DMS 273 treated with DMSO at 0.1 percent for 48 hours (cell line): ENCODE measurements at regions not wholly inside any gene's neighbourhood (a gene's known extent, or its start where the extent isn't known, plus 50 kb on each side); places are given as distances from the start of the nearest gene placed in this dataset.

Experiments used
- DNase-seq: peaks from one replicate; lab custom pipeline; 2025; lab: John Stamatoyannopoulos, UW

DNA sequence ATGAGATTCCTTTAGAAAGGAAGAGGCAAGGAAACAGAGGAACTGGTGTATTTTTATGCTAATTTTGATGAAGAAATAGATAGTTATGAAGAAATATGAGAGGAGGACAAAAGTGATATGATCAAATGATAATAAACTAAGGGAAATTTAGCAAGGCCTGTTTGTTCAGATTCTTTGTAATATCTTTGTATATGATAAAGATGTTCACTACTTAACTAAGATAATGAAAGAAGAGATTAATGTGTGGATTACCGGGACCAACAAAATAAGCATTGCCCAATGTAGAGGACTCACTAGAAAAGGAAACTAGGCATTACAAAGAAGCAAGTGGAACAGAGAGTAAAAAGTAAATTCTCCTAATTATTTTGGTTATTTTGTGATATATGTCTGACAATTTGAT, 99.0 kb upstream of the FIGN start:
- no peak for DNase-seq

DNA sequence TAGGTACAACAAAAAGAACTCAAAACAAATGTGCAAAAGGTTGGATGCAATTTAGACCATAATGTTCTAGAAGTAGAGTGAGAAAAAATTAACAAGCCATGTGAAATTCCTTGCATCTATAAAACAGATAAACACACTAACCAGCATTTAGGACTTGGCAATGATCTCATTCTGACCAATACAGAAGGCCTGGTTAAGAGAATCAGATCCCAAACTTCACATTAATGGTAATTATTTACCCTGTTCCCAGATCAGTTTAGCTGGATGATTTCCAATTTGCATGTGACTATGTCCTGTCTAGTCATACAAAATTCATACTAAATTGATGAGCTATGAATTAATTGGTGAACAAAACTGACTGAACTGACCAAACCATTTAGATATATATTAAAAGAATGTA, 98.4 kb upstream of the FIGN start:
- DNase-seq: no peak

DNA sequence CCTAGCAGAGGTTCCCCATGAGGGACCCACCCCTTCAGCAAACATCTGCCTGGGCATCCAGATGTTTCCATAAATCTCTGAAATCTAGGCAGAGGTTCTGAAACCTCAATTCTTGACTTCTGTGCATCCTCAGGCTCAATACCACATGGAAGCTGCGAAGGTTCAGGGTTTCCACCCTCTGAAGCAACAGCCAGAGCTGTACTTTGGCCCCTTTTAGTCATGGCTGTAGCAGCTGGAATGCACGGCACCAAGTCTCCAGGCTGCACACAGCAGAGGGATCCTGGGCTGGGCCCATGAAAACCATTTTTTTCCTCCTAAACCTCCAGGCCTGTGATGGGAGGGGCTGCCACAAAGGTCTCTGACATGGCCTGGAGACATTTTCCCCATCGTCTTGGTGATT, 93.0 kb upstream of the FIGN start:
- no peak for DNase-seq

DNA sequence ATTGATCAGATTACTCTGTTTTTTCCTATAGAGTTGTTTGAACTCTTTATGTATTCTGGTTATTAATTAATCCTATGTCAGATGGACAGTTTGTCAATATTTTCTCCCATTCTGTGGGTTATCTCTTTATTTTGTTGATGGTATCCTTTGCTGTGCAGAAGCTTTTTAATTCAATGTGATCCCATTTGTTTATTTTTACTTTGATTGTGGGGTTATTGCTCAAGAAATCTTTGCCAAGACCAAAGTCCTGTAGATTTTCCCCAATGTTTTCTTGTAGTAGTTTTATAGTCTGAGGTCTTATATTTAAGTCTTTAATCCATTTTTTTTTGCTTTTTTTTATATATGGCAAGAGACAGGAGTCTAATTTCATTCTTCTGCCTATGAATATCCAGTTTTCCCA, 86.2 kb upstream of the FIGN start:
- no peak for DNase-seq

DNA sequence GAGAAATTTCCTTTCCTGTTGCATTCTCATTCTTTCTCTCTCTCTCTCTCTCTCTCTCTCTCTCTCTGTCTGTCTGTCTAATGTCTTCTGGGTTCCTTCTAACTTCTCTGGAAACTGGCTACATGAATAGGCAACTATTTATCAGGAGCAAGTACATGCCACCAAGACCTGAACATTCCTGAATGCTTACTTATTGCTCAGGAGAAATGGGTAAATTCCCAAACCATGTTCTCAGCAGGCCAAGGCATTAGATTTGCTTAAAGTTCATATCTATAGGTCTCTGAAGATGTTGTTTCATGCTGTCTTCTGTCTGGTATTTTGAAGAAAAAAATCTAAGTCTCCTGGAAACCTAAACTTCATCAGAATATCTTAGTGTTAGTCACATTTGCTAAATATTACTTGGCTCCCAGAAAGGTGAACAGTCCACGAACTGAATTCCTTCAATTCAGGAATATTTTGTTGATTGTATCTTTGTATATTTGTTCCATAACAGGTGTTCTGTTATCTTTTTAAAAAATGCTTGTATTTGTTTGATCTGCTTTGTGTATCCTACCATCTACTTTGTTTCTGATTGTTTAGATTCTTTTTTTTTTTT, 77.2 kb upstream of the FIGN start:
- no peak for DNase-seq

DNA sequence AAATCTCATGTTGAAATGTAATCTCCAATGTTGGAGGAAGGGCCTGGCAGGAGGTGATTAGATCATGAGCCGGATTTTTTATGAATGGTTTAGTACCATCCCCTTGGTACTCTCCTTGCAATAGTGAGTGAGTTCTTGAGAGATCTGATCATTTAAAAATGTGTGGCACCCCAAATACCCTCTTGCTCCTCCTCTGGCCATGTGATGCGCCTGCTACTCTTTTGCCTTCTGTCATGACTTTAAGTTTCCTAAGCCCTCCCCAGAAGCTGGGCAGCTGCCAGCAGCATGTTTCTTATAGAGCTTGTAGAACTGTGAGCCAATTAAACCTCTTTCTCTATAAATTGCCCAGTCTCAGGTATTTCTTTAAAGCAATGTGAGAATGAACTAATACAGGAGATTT, 72.6 kb upstream of the FIGN start:
- no peak for DNase-seq

DNA sequence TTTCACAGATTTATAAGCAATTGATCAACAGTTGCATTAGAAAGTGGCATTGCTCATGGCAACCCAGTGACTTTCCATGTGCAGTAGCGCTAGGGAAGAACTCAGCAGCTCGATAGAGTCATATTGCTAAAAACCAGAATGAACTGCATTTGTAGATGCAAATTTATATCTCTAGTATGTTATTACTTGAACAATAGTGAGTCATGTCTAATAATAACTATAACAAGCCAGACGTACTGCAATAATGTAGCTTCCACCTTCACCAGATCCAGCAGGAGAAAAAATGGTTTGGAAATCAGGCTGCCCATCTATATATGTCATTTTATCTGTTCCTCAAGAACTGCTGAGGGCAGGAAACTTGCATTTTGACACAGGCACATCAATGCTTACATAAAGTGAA, 66.5 kb upstream of the FIGN start:
- no peak for DNase-seq

DNA sequence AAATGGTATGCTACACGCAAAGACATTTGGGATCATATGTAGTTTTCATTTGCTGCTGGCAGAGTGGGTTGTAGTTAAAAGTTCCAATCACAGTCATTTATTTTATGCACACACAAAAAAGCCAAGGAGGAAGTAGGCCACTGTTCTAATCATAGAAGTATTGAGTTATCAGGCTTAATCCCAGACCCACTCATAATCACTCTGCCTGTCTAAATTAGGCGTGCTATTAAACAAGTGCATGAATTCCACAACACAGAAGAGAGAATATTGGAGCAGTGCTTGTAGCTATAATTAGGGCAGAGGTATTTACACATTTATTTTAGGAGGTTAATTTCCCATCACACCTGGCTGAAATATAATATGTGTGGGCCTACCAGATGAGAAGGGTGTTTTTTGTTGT, 65.7 kb upstream of the FIGN start:
- no peak for DNase-seq

DNA sequence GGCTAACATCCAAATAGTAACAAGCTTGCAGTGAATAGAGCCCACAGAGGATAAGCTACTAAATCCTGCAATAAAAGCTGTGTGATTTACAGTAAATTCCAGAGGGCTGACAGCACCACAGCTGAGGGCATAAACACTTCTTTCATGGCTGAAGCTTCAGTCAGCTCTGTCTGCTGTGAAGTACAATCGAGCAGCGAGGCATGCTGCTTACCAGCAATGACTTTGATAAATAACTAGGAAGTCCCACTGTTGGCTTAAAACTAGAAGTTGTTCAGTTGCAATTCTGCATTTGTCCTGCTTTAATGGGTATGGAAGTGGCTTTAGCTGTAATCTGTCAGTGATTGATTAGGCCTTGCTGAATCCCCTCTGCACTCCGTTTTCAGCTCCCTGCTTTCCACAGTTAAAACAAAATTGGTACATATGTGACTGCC, 65.2 kb upstream of the FIGN start:
- no peak for DNase-seq

DNA sequence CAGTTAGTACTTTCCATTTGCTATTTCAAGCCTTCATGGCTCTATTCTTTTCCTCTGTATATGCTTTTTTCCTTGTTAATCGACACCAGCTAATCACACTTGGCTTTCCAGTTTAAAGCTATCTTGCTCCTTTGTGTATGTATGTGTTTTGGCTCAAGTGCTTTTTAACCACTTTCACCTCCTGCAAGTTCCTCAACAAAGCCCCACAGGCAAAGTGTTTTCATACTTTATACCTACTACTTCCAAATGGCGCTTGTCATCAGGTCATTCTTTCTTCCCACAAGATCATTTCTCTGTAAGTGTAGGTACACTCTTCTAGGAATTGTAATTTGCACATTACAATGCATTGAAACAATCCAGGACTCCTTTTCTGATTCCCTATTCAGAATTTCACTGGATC, 64.0 kb upstream of the FIGN start:
- DNase-seq: no peak

DNA sequence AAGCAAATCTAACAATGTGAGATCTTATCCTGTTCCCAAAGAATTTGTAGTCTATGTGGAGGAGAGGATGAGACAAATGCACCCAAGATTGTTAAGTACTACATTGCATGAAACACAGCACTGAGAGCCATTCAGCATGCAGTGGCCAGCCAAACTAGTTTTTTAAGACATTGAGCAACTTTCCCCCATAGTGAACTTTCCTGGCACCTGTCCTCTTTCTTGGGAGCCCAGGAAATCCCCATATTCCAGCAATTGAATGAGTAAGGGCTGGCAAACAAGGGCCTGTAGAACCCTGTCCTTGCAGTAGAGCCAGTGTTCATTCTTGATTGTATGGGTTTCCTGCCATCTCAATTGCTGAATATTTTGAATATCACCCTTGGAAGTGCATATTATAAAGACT, 58.8 kb upstream of the FIGN start:
- no peak for DNase-seq
